ENCODE measurements at regions not wholly inside any gene's neighbourhood (a gene's known extent, or its start where the extent isn't known, plus 50 kb on each side); places are given as distances from the start of the nearest gene placed in this dataset.
A peak's percentile ranks its signal among the peaks of the same experiment; 100 is the strongest.

DNA sequence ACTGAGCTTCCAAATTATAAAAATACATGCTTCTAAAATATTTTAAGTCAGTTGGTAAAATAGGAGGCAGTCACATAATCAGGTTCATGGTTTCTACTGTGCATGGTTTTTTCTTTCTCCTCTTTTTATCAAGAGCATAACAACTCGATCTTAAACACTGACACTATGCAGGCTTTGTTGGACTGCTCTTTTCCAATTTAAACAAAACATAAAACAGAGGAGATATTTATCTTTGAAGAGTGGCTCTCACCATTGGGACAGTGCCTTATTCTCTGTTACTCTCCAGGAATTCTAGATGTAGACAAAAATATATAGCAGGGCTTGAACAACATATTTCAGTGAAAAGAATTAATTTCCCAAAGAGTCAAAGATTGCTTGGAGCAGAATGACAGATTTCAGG is 883.5 kb upstream of the ADGRL2 start:
- DNase-seq (ENCODE audit: low spot score), result no peak

DNA sequence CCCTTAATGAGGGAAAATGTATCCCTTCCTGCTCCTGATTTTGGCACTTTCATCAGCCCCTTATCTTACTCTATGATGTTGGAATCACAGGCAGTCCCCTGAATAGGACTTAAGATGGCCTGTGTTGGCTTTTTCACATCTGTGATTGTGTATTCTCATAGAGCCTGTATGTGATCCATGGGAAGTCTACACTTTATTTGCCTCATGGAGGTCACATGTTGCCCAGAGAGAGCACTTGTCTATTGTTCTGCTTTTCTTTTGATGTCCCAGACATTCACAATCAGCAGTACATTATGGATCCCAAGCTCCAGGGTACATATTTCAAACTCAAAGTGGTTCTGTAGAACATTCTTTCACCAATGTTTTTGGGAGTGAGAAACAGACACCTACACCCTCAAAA is 885.2 kb upstream of the ADGRL2 start:
- DNase-seq (ENCODE audit: low spot score), result no peak

DNA sequence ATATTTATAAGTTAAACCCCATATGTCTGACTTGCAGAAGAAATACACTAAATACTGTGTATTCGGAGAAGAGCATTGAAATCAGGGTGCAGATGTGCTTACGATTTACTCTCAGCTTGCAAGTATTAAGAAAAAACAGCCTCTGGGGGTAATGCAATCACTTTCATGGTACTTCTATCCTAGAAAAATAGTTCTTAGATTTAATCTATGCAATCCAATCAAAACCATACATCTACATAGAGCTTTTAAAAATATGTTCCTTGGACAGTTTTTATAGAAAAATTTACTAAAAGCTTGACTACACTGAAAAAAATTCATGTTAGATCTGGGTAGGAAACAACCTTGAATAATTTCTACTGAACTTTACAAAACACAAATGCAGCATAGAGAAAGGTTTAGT is 890.3 kb upstream of the ADGRL2 start:
- DNase-seq (ENCODE audit: low spot score), result no peak

DNA sequence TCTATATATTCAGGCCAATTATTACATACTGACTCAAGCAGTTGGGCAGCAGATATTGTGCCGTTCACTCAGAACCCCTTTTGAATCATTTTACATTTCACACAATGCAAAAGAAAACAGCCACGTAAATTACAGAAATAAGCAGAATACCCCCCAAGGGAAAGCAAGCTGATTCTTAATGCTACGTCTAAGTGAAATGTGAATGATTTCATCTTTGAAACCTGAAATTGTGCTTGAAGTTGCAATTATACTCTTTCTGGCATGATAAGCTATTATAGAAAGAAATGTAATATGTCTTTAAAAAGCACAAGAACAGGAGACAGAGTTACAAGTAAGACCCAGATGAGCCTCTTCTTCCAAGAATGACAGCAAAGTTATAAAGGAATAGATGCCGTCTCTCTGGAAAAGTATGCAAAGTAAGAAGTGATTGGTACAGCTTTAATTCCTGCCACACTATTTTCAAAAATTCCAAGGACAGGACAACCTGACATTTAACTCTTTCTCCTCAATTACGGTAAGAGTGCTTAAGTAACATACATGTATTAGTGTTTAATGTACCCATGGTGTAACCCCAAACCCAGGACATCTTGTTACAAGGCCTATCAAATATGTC is 891.5 kb upstream of the ADGRL2 start:
- DNase-seq (ENCODE audit: low spot score), result no peak

DNA sequence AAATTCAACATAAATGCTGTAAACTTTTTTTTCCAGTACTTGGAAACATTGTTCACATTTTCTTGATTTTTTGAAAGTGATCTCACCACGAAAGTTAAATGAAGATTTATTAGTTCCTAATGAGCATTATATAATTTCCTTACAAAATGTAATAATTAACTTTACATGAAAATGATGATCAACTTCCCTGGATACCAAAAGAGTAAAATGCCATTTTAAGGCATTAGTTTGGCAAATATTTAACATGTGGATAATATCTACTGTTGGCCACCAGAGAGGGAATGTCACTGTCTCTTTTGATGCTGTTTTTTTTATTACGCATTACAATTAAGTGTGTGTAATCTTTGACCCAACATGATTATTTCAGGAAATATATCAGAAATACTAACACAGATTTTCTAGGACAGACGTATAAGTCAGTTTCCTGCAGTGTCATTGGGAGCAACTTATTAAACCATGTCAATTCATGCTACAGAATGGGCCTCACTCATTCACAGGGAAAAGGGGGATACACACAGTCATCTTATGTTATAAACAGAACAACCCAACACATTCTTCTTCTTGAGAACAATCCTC is 903.9 kb upstream of the ADGRL2 start:
- DNase-seq (ENCODE audit: low spot score), result no peak

DNA sequence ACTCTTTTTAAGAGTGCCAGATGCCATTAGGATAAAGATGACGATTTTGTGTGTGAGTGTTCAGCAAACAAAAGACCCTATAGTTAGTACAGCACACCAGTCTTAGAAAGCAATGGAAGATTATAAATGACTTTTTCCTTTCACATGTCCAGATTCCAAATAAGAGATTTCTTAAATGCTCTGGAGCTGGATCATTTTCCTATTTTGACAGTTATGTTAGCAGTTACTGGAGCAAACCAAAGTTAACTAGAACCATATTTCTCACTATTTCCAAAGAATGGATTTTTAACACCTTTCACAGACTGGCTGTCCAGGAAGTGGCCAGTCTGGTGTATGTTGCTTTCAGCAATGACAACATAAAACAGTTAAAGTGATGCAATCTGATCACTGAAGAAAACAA is 905.8 kb upstream of the ADGRL2 start:
- no peak for DNase-seq (ENCODE audit: low spot score)

DNA sequence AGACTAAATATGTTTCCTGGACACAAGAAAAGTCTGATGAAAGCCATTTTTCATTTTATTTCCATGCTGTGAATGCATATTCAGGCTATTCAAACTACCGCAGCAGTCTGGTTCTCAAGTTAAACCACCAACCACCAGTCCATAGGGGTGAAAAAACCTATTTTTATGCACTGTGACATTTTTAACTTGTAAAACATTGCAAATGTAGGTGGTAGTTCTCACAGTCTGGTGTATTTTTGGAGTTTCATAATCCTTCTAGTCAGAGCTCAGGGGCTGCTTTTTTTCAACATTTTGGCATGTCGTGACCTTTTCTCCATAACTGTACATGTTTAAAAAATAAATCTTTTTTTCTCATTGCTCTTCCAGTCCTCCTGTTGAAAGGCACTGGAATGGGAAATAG is 907.6 kb upstream of the ADGRL2 start:
- no peak for DNase-seq (ENCODE audit: low spot score)

DNA sequence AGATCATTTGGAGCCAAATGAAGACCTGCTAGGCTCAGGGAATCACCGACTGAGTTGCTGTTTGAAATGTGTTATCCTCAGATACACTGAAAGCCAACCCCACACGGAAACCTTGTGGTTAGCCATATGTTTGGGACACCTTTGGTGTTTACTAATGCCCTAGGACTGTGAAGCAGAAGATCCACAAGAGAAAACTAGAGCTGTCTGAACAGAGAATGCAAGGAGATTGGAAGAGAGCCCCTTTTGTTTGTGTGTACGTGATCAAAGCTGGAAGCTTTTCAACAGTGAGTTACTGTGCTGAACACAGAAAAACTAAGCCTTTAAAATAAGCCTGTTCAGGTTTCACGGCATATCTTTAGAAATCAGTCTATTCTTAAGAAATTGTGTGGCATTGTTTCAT is 908.2 kb upstream of the ADGRL2 start:
- DNase-seq (ENCODE audit: low spot score), result no peak

DNA sequence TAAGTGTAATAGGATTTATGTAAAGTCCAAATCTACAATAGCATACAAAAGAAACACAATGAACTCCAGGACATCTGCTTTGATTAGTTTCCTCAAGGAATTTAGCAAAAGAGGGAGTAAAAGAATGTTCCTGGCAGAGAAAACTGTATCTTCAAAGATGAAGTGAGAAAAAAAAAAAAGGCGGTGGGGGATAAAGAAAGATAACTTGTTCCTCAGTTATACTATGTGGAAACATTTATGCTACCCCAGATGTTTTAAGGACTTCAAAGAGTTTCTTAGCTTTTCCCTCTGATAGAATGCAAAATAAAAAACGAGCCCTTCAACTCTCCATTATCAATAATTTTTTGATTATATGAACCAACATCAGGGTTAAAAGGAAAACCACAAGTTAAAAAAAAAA is 908.9 kb upstream of the ADGRL2 start:
- DNase-seq (ENCODE audit: low spot score), result no peak

DNA sequence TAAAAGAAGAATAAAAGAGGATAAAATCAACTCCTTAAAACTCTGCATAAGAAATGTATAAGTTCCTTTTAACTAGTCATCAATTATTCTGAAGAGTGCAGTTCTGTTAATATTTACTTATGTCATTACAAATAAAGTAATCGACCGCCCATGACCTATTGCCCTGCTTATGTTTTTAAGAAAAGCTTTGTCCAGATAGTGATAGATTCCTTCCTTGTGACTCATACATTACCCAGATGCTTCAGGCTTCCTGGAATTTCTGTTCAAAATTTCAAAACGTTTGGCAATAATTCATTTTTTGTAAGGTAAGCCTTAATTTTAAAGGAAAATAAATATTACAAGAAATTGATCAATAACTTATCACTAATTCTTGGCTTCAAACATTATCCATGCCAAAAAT is 918.2 kb upstream of the ADGRL2 start:
- DNase-seq (ENCODE audit: low spot score), result peak; percentile 28

DNA sequence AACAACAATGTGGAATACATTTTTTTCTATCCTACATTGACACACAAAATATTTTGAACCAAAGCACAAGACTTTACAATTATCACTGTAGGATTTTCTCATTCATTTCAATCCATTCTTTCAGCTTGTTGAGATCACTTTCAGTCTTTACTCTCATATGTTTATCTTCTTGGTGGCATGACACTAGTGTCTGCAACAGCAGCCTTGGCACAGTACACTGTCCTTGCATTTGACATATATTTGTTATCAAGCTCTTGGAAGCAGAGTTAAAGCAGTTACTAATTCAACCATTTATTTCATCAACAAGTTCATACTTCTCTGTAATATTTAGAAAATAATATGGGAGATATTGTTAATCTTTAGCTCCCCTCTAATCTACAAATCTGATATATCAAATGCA is 922.4 kb upstream of the ADGRL2 start:
- no peak for DNase-seq (ENCODE audit: low spot score)

DNA sequence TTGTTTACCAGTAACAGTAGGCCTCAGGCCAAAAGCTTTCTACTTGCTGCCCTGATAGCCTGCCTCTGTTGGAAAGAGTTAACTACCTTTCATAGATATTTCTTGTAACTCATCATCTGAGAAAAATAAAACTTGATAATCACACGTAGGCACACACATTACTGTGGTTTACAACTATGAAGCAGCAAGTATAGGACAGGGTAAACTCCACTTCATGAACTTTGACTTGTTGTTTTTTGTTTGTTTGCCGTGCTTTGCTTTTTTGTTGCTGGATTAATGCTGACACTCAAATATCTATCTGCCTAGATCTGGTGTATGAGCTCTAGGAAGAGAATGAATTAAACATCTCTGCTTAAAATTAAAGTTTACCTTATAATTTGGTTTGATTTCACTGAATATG is 924.7 kb upstream of the ADGRL2 start:
- no peak for DNase-seq (ENCODE audit: low spot score)

DNA sequence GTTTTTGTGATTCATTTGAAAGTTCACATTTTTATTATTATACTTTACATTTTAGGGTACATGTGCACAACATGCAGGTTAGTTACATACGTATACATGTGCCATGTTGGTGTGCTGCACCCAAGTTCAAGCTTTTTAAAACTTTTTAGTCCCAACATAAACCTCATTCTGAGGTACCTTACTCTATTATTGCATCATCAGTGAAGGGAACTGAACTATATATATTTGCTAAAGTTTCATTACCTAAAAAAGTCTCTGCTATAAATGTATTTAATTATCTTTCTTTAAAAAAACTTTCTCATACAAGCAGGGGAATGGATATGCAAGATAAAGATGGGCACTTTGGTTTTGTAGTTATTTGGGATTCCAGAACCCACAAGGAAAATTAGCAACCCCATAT is 931.4 kb upstream of the ADGRL2 start:
- DNase-seq (ENCODE audit: low spot score), result no peak

DNA sequence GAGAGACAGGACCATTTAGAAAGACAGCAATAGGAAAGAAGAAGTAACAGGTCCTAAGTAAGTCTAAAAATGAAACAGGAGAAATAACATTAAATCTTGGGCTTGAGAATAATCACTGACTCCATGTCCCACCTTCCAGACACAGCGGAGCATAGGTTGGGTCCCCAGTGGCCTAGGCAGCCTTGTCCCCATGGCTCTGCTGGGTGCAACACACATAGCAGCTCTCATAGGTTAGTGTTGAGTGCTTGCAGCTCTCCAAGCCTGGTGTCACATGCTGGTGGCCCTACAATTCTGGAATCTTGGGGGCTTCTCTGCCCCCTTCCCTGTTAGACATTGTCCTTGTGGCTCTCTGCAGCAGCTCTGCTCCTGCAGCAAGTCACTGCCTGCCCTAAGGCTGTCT is 952.8 kb upstream of the ADGRL2 start:
- no peak for DNase-seq (ENCODE audit: low spot score)

DNA sequence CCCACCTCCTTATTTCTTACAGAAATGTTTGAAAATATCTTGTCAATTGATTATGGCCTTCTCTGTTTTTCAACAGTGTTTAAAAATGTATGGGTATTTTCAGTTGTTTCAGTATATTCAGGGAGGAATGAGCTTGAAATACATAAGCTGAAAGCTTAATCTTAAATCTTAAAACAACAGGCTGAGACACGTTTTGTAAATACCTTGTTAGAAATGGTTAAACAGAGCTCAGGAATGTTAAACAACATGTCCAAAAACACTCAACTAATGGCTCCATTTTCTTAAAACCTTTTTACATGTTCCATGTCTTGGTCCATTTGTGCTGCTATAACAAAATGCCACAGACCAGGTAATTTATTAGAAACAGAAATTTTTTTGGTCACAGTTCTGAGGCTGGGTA is 953.8 kb upstream of the ADGRL2 start:
- no peak for DNase-seq (ENCODE audit: low spot score)

DNA sequence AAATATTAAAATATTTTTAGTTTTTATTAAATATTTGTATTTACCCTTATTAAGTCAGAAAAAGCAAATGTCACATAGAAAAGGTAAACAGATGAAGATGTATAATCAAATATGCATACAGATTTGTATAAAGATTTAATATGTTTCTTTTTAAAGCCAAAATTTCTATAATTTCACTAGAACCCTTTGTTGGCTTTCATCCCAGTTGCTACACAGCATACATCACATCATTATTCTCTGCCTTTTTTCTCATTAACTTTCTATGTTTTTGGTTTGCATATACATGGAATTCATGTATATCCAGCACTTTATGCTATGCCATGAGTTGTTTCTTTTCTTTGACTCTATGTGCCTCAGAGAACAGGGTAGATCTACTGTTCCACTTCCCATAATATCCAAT is 957.9 kb upstream of the ADGRL2 start:
- DNase-seq (ENCODE audit: low spot score), result no peak

DNA sequence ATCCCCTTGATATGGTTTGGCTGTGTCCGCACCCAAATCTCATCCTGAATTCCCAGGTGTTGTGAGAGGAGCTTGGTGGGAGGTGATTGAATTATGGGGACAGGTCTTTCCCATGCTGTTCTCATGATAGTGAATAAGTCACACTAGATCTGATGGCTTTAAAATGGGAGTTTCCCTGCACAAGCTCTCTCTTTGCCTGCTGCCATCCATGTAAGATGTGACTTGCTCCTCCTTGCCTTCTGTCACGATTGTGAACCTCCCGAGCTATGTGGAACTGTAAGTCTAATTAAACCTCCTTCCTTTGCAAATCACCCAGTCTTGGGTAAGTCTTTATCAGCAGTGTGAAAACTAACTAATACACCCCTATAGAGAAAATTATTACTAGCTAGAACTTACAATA is 959.5 kb upstream of the ADGRL2 start:
- DNase-seq (ENCODE audit: low spot score), result no peak

DNA sequence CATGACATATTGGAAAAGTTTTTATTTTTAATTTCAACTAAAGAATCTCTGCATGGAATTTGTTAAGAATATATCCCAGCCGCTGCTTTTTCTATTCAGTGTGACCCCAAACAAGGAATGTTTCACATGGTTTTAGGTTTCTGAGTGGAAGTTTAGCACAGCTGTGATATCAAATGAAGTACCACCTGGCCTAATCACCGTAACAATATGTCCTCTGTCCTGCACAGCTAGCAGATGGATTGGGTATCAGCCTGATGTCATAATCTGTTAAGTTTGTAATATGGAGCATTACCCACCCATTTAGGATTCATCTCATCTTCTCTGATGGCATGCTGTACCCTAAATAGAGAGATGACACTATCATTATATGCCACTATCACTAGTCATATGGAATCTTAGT is 963.7 kb upstream of the ADGRL2 start:
- no peak for DNase-seq (ENCODE audit: low spot score)

DNA sequence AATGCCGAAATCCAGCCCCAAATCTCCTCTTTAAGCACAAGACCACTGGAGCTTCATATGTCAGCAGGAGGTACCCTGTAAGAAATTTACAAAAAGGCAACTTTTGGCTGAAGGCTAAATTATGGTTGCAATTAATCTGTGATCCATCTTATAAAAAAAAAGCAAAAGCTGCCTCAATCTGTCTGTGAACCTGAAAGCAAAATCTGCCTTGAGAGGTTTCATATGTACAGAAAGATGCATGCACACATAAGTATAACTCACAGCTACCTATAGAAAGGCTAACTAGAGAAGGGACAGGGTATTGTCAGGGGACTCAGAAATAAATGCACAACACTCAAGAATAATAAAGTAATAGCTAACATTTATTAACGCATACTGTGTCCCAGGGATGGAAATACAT is 964.2 kb upstream of the ADGRL2 start:
- DNase-seq (ENCODE audit: low spot score), result no peak

DNA sequence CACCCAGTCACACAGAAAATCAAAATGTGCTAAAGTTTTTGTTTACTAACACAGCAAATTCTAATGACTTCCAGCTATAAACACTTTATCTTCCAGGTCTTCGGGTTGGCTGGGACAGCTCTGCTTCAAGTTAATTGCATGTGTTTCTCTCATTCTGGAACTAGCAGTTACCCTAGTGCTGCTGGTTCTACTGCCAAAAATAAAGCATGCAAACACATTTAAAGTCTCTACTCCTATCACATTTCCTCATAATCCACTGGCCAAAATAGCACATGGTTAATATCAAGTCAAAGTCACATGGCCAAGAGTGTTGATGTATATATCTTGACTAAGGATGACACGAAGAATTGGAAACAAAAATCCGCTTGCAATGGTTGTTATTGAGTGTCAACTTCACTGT is 973.1 kb upstream of the ADGRL2 start:
- DNase-seq (ENCODE audit: low spot score), result no peak

DNA sequence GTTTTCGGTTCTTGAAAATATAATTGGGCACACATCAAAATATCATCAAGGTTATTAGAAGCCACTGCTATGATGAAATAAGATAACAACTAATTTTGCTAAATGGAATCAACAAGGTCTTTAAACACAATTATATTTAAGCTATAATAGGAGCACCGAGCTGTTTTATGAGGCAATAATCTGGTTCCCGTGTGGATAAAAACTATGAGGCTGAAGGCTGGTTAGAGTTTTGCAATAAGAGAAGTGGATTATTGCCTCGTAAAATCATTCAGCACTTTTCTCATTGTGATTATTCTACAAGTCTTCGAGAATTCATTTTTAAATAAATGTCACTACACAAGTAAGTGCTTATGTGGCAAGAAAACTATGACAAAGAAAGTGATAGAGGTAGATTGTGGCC is 975.7 kb upstream of the ADGRL2 start:
- DNase-seq (ENCODE audit: low spot score), result no peak

DNA sequence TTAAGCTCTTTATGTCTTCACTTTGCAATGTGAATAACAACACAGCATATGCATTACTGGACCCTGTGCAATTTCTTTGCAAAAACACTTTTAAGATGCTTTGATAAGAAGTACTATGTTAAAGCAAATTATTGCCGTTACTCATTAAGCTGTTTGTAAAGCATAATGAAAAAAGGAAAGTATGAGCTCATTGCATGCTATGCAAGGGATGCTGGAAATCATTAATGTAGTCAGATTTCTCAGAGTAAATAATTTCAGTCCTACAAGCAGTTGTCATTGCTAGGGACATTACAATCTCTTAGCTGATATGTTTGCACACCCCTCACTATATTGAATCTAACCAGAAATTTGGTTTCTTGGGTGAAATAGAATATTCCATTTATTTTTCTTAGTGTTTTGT is 982.5 kb upstream of the ADGRL2 start:
- DNase-seq (ENCODE audit: low spot score), result no peak

DNA sequence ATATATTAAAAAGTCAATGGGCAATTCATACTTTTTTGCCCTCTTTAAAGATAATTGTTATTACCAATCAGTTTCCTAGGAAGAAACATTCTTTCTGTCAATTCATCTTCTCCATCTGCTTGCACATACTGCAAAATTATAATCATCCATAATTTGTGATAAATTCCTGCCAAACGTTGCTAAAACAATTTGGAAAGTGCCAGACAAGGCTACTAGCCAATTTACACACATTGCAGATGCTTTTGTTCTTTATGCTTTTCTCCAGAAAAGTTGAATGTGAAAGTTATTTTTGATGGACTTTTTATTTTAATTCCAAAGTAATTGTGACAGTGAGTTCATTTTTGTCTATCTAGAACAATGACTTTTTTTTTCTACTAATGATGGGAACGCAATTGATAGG is 992.8 kb upstream of the ADGRL2 start:
- DNase-seq (ENCODE audit: low spot score), result no peak

DNA sequence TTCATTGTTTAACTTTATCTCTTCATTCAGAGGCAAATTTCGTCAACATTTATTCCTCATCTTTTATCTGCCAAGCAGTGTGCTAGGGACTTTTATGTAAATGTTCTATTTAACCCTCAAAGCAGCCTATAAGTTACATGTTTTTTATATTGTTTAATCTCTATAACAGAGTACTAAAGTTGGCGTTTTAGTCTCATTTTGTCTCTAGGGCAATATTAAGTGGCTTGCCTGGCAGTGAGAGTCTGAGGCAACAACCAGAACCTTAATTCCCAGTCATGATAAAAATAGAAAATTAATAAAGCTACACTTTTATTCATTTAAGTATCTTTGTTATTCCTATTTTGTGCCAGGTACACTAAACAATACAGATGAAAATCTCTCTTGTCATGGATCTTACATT is 994.3 kb upstream of the ADGRL2 start:
- no peak for DNase-seq (ENCODE audit: low spot score)

DNA sequence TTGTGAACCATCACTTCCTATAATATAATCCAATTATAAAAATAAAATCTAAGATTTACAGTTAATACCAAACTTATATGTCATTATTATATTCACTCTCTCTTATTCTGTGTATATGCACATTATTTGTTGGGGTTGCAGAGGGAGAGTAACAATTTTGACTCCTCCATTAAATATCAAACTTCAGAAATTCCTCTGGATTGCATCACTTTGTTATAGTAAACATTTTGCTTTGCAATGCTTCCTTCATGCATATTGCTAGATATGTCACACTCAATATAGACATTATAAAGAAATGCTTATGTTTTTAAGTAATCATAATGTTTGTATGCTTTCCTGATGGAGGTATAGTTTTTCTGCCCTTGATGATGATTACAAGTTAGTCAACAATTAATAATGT is 999.0 kb upstream of the ADGRL2 start:
- DNase-seq (ENCODE audit: low spot score), result no peak
